Erythroblast (primary cell): ENCODE measurements at regions not wholly inside any gene's neighbourhood (a gene's known extent, or its start where the extent isn't known, plus 50 kb on each side); places are given as distances from the start of the nearest gene placed in this dataset.
"Not testable (repeated sequence)": the region's sequence is repeated elsewhere in the genome, so short reads cannot be mapped to it uniquely, and the experiment has no call there.

ENCODE experiments used
- DNase-seq, 2 experiments: peaks; one replicate each; lab custom pipeline; 2025; lab: John Stamatoyannopoulos, UW
- GATA1 ChIP-seq: IDR thresholded peaks from 2 replicates; pipeline ENCODE4 v1.6.1; 2011; ENCODE audit warnings: low read depth, mild to moderate bottlenecking, control low read depth, low read length, moderate library complexity
- POLR2A ChIP-seq: IDR thresholded peaks from 2 replicates; pipeline ENCODE4 v1.6.1; 2011; ENCODE audit warnings: mild to moderate bottlenecking, low read length

- no peak for TF ChIP-seq POLR2A
- no peak for TF ChIP-seq GATA1
- no peak for DNase-seq
Observed at GRCh38 chr3:147471741-147472140, 62.6 kb downstream of the ZIC1 start.

- no peak for DNase-seq
- TF ChIP-seq GATA1 (no peak), POLR2A (no peak)
Observed at GRCh38 chr3:147472846-147473245, 63.7 kb downstream of the ZIC1 start.

GRCh38 chr3:147483145-147483544, 74.0 kb downstream of the ZIC1 start:
- no peak for DNase-seq
- TF ChIP-seq GATA1, result no peak
- no peak for TF ChIP-seq POLR2A

GRCh38 chr3:147483578-147483977, 74.4 kb downstream of the ZIC1 start:
- no peak for TF ChIP-seq GATA1
- TF ChIP-seq POLR2A, result no peak
- no peak for DNase-seq

- no peak for DNase-seq
- TF ChIP-seq GATA1 (no peak), POLR2A (no peak)
Observed at GRCh38 chr3:147493065-147493464, 83.9 kb downstream of the ZIC1 start.

GRCh38 chr3:147493666-147494065, 84.5 kb downstream of the ZIC1 start:
- TF ChIP-seq GATA1, result no peak
- TF ChIP-seq POLR2A, result no peak
- DNase-seq, result no peak

GRCh38 chr3:147497286-147497685, 88.1 kb downstream of the ZIC1 start:
- no peak for DNase-seq
- TF ChIP-seq GATA1, result no peak
- no peak for TF ChIP-seq POLR2A

GRCh38 chr3:147507638-147508286, 98.6 kb downstream of the ZIC1 start:
- no peak for TF ChIP-seq POLR2A
- TF ChIP-seq GATA1, result no peak
- no peak for DNase-seq

- DNase-seq, result no peak
- TF ChIP-seq POLR2A, result no peak
- no peak for TF ChIP-seq GATA1
Observed at GRCh38 chr3:147509448-147509847, 100.3 kb downstream of the ZIC1 start.

- DNase-seq, result no peak
- TF ChIP-seq POLR2A, result no peak
- TF ChIP-seq GATA1, result no peak
Observed at GRCh38 chr3:147513785-147514184, 104.6 kb downstream of the ZIC1 start.

- no peak for TF ChIP-seq GATA1
- no peak for TF ChIP-seq POLR2A
- DNase-seq, result no peak
Observed at GRCh38 chr3:147514366-147515160, 105.4 kb downstream of the ZIC1 start.

GRCh38 chr3:147518465-147518864, 109.3 kb downstream of the ZIC1 start:
- peak; percentile 49 to 67 for DNase-seq
- TF ChIP-seq POLR2A, result no peak
- no peak for TF ChIP-seq GATA1

- no peak for DNase-seq
- TF ChIP-seq GATA1 (no peak), POLR2A (no peak)
Observed at GRCh38 chr3:147521646-147522045, 112.5 kb downstream of the ZIC1 start.

GRCh38 chr3:147522780-147523179, 113.6 kb downstream of the ZIC1 start:
- not testable (repeated sequence) for DNase-seq

- TF ChIP-seq POLR2A (no peak), GATA1 (no peak)
- no peak for DNase-seq
Observed at GRCh38 chr3:147529551-147529950, 120.4 kb downstream of the ZIC1 start.
